Prostate gland (tissue), 2 donors: ENCODE measurements at regions not wholly inside any gene's neighbourhood (a gene's known extent, or its start where the extent isn't known, plus 50 kb on each side); places are given as distances from the start of the nearest gene placed in this dataset.

Experiments used
- CTCF ChIP-seq, 4 experiments: fragments of 200-600 bp in 2 of 4; fragments of 450-650 bp in 2 of 4; sonication (generic) in 2 of 4; IDR thresholded peaks; 1 replicate in 3 of 4; 2 replicates in 1 of 4; pipeline ENCODE4 v1.5.1; 2016 to 2019; ENCODE audit warnings: antibody characterized with exemption in 4 of 4, mild to moderate bottlenecking in 2 of 4, moderate library complexity in 2 of 4
- POLR2A ChIP-seq: fragments of 450-650 bp; IDR thresholded peaks from one replicate; pipeline ENCODE4 v1.6.1; 2016; ENCODE audit warnings: antibody characterized with exemption, mild to moderate bottlenecking
- POLR2AphosphoS5 ChIP-seq: sonication (generic); formaldehyde crosslinking; IDR thresholded peaks from one replicate; pipeline ENCODE4 v1.6.1; 2017; ENCODE audit warnings: antibody characterized with exemption

GRCh38 chr2:8402222-8402621 lies 279.6 kb upstream of the ID2 start:
- TF ChIP-seq CTCF (IDR thresholded peaks at IDR 0.05) (no peak), POLR2A (no peak), POLR2AphosphoS5 (no peak)
